CD4-positive, CD25-positive, alpha-beta regulatory T cell (primary cell): ENCODE measurements at regions not wholly inside any gene's neighbourhood (a gene's known extent, or its start where the extent isn't known, plus 50 kb on each side); places are given as distances from the start of the nearest gene placed in this dataset.

Experiments used
- ATAC-seq, 2 donors: fragments of 150-1000 bp; cut with Tn5 transposase; one replicate each; pipeline ENCODE4 v1.10.0; 2021; ENCODE audit warnings: low read depth in 2 of 2, moderate number of reproducible peaks in 2 of 2, moderate library complexity in 1 of 2
- DNase-seq, 3 donors: peaks; one replicate each; pipeline versions ENCODE4 v3.0.0 to v3.0.0-alpha.2; 2012 to 2022; ENCODE audit warnings: mixed read lengths in 1 of 3
- H3K27ac ChIP-seq: one replicate; pipeline ENCODE4 v1.7.0; 2013; ENCODE audit warnings: mild to moderate bottlenecking, low read length; ENCODE audit not compliant: insufficient read depth, poor library complexity, severe bottlenecking
- H3K27me3 ChIP-seq: one replicate; pipeline ENCODE4 v1.7.0; 2013; ENCODE audit warnings: low read length; ENCODE audit not compliant: control insufficient read depth, insufficient read depth
- H3K36me3 ChIP-seq: one replicate; pipeline ENCODE4 v1.7.0; 2013; ENCODE audit warnings: mild to moderate bottlenecking, low read length, moderate library complexity; ENCODE audit not compliant: control insufficient read depth, insufficient read depth
- H3K4me1 ChIP-seq: 2 replicates; pipeline ENCODE4 v1.7.0; 2013; ENCODE audit warnings: mild to moderate bottlenecking, low read length; ENCODE audit not compliant: insufficient read depth, control insufficient read depth, poor library complexity, severe bottlenecking
- H3K4me3 ChIP-seq: one replicate; pipeline ENCODE4 v1.7.0; 2013; ENCODE audit warnings: low read depth, mild to moderate bottlenecking, low read length, moderate library complexity
- H3K9me3 ChIP-seq, 2 experiments: 1 replicate in 1 of 2; 2 replicates in 1 of 2; pipeline ENCODE4 v1.7.0; 2013; ENCODE audit warnings: low read length in 2 of 2, mild to moderate bottlenecking in 1 of 2, moderate library complexity in 1 of 2; ENCODE audit not compliant: control insufficient read depth in 2 of 2
- H3K27ac Mint-ChIP-seq, 3 donors: one replicate each; pipeline ENCODE4 v1.8.0; 2020 to 2022; ENCODE audit warnings: mild to moderate bottlenecking in 3 of 3, mixed read lengths in 3 of 3, moderate library complexity in 2 of 3
- H3K27me3 Mint-ChIP-seq: one replicate; pipeline ENCODE4 v1.8.0; 2022; ENCODE audit warnings: mild to moderate bottlenecking, mixed read lengths
- H3K36me3 Mint-ChIP-seq: one replicate; pipeline ENCODE4 v1.8.0; 2020; ENCODE audit warnings: mixed read lengths
- H3K4me1 Mint-ChIP-seq, 4 donors: one replicate each; pipeline ENCODE4 v1.8.0; 2020 to 2022; ENCODE audit warnings: mixed read lengths in 4 of 4, mild to moderate bottlenecking in 1 of 4
- H3K4me3 Mint-ChIP-seq, 4 donors: one replicate each; pipeline ENCODE4 v1.8.0; 2020 to 2022; ENCODE audit warnings: mild to moderate bottlenecking in 4 of 4, mixed read lengths in 4 of 4, moderate library complexity in 3 of 4
- H3K9me3 Mint-ChIP-seq, 7 donors: one replicate each; pipeline ENCODE4 v1.8.0; 2020 to 2022; ENCODE audit warnings: mixed read lengths in 7 of 7, mild to moderate bottlenecking in 3 of 7, moderate library complexity in 2 of 7

DNA sequence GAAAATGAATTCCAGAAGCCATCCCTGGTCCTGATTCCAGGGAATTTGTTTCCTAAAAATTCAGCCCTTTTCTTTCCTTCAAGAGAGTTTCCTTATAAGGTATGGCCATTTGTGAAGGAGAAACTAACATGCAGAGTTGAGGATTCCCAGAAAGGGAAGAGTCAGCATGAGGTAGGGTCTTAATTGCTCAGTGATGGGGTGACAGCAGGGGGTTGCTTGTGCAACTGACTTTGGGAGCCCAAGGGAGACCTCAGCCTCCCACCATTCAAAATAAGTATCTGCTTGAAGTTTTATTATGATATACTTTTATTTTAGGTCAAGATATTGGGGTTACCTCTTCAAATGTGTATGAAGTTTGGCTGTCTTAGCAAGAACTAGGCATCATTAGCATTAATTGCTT is 74.9 kb upstream of the CELF4 start:
- no peak for ATAC-seq
- Mint-ChIP-seq H3K9me3 (peaks cover 0 to 15% (median 9%) of the 10 kb centered on the region in 7 donors), H3K27ac (no peak overlapping the region), H3K4me1 (no peaks in the 10 kb centered on the region), H3K4me3 (no peak overlapping the region), H3K27me3 (no peaks in the 10 kb centered on the region), H3K36me3 (no peaks in the 10 kb centered on the region)
- Histone ChIP-seq H3K27ac (no peak overlapping the region), H3K9me3 (peaks cover 0 to 9% of the 10 kb centered on the region in 2 experiments), H3K4me3 (no peak overlapping the region), H3K27me3 (no peaks in the 10 kb centered on the region), H3K4me1 (no peaks in the 10 kb centered on the region), H3K36me3 (no peaks in the 10 kb centered on the region)
- DNase-seq = no peak

- H3K9me3 Mint-ChIP-seq = peaks cover 0 to 11% (median 9%) of the 10 kb centered on the region in 7 donors
- Histone ChIP-seq H3K27me3 (no peaks in the 10 kb centered on the region), H3K27ac (no peak overlapping the region), H3K36me3 (no peaks in the 10 kb centered on the region), H3K4me3 (no peak overlapping the region), H3K9me3 (peaks cover 0 to 9% of the 10 kb centered on the region in 2 experiments), H3K4me1 (no peaks in the 10 kb centered on the region)
- no peaks in the 10 kb centered on the region for H3K36me3 Mint-ChIP-seq
- H3K4me3 Mint-ChIP-seq = no peak overlapping the region
- no peak for ATAC-seq
- H3K27me3 Mint-ChIP-seq = no peaks in the 10 kb centered on the region
- DNase-seq = no peak
- H3K4me1 Mint-ChIP-seq = no peaks in the 10 kb centered on the region
- H3K27ac Mint-ChIP-seq = no peak overlapping the region
These were observed 74.2 kb upstream of the CELF4 start for GRCh38 chr18:37639846-37640245.

DNA sequence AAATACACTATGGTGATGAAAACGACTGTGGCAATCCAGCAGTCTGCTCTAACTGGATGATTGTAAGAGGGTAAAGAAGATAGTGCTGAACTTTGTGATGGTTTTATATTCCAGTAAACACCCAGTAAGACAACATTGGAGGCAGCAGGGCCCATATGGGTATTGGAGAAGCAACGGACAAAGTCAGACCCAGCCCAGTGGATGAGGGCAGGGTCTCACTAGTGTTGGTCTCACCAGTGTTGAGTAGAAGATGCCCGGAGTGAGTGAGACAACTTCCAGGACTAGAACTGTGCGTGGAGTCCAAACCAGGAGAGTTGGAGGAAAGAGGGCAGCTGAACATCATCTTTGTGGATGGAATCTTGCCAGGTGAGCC is 71.9 kb upstream of the CELF4 start:
- Mint-ChIP-seq H3K27me3 (no peaks in the 10 kb centered on the region), H3K4me1 (no peaks in the 10 kb centered on the region), H3K36me3 (no peaks in the 10 kb centered on the region), H3K9me3 (peaks cover 0 to 8% (median 0%) of the 10 kb centered on the region in 7 donors), H3K27ac (no peak overlapping the region), H3K4me3 (no peak overlapping the region)
- no peaks in the 10 kb centered on the region for H3K27me3 ChIP-seq
- DNase-seq (no peak), ATAC-seq (no peak)
- H3K36me3 ChIP-seq = no peaks in the 10 kb centered on the region
- no peaks in the 10 kb centered on the region for H3K4me1 ChIP-seq
- H3K9me3 ChIP-seq = no peaks in the 10 kb centered on the region
- H3K27ac ChIP-seq = no peak overlapping the region
- H3K4me3 ChIP-seq = no peak overlapping the region

- DNase-seq (no peak), ATAC-seq (no peak)
- H3K27me3 Mint-ChIP-seq = no peaks in the 10 kb centered on the region
- H3K9me3 Mint-ChIP-seq = peaks cover 0 to 8% (median 0%) of the 10 kb centered on the region in 7 donors
- no peak overlapping the region for H3K27ac Mint-ChIP-seq
- no peaks in the 10 kb centered on the region for H3K4me1 Mint-ChIP-seq
- Histone ChIP-seq H3K9me3 (no peaks in the 10 kb centered on the region), H3K27ac (no peak overlapping the region), H3K36me3 (no peaks in the 10 kb centered on the region), H3K27me3 (no peaks in the 10 kb centered on the region), H3K4me3 (no peak overlapping the region), H3K4me1 (no peaks in the 10 kb centered on the region)
- H3K4me3 Mint-ChIP-seq = no peak overlapping the region
- no peaks in the 10 kb centered on the region for H3K36me3 Mint-ChIP-seq
These were observed 71.4 kb upstream of the CELF4 start for GRCh38 chr18:37636831-37637477.

DNA sequence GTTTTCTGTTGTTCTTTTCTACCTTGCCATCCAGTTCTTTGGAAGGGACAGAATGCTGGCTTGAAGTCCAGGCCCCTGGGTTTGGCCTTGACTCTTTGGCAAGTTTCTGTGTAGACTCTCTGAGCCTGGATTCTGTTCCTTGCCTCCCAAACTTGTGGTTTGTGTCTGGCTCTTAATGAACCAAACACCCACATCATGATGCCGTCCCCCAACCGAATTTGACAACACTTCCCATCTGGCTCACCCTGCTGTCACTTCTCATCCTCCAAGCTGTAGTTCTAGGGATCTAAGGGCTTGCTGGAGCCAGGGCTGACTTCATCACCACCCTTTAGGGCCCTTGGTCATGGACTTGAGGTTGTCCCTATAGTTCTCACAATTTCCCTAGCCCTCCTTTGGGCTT is 68.9 kb upstream of the CELF4 start:
- Histone ChIP-seq H3K9me3 (no peaks in the 10 kb centered on the region), H3K36me3 (no peaks in the 10 kb centered on the region), H3K4me1 (no peaks in the 10 kb centered on the region), H3K27ac (no peak overlapping the region), H3K27me3 (no peaks in the 10 kb centered on the region), H3K4me3 (no peak overlapping the region)
- H3K9me3 Mint-ChIP-seq = peaks cover 0 to 6% (median 0%) of the 10 kb centered on the region in 7 donors
- H3K27ac Mint-ChIP-seq = no peak overlapping the region
- no peak for DNase-seq
- H3K27me3 Mint-ChIP-seq = no peaks in the 10 kb centered on the region
- H3K4me3 Mint-ChIP-seq = no peak overlapping the region
- no peak for ATAC-seq
- H3K36me3 Mint-ChIP-seq = no peaks in the 10 kb centered on the region
- H3K4me1 Mint-ChIP-seq = no peaks in the 10 kb centered on the region

DNA sequence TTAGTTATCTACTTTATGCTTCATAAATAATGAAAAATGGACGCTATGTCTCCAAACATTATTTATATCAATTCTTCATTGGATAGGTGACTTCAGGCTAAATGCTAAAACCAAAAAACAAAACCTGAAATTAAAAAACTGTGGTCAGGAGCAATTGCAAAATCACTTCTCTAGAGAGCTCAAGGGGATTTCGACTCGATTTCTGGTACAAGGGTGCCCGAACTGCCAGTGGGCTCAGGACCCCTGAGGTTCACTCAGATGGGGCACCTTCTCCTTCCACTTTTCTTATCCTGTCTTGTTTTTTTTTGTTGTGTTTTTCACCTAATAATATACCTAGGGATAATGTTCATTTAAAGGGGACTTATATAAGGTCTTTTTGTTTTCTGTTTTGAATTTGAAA is 65.8 kb upstream of the CELF4 start:
- no peak for DNase-seq
- Mint-ChIP-seq H3K27me3 (no peaks in the 10 kb centered on the region), H3K36me3 (no peaks in the 10 kb centered on the region), H3K4me3 (no peak overlapping the region), H3K4me1 (no peaks in the 10 kb centered on the region), H3K9me3 (peaks cover 0 to 4% (median 0%) of the 10 kb centered on the region in 7 donors), H3K27ac (no peak overlapping the region)
- Histone ChIP-seq H3K36me3 (no peaks in the 10 kb centered on the region), H3K27ac (no peak overlapping the region), H3K4me3 (no peak overlapping the region), H3K9me3 (no peaks in the 10 kb centered on the region), H3K27me3 (no peaks in the 10 kb centered on the region), H3K4me1 (no peaks in the 10 kb centered on the region)
- ATAC-seq = no peak

- Mint-ChIP-seq H3K27me3 (no peaks in the 10 kb centered on the region), H3K36me3 (no peaks in the 10 kb centered on the region), H3K4me3 (no peak overlapping the region), H3K9me3 (peaks cover 0 to 4% (median 0%) of the 10 kb centered on the region in 7 donors), H3K27ac (no peak overlapping the region), H3K4me1 (no peaks in the 10 kb centered on the region)
- ATAC-seq (no peak), DNase-seq (no peak)
- Histone ChIP-seq H3K9me3 (no peaks in the 10 kb centered on the region), H3K27ac (no peak overlapping the region), H3K4me3 (no peak overlapping the region), H3K36me3 (no peaks in the 10 kb centered on the region), H3K4me1 (no peaks in the 10 kb centered on the region), H3K27me3 (no peaks in the 10 kb centered on the region)
These were observed 64.7 kb upstream of the CELF4 start for GRCh38 chr18:37630334-37630733.

DNA sequence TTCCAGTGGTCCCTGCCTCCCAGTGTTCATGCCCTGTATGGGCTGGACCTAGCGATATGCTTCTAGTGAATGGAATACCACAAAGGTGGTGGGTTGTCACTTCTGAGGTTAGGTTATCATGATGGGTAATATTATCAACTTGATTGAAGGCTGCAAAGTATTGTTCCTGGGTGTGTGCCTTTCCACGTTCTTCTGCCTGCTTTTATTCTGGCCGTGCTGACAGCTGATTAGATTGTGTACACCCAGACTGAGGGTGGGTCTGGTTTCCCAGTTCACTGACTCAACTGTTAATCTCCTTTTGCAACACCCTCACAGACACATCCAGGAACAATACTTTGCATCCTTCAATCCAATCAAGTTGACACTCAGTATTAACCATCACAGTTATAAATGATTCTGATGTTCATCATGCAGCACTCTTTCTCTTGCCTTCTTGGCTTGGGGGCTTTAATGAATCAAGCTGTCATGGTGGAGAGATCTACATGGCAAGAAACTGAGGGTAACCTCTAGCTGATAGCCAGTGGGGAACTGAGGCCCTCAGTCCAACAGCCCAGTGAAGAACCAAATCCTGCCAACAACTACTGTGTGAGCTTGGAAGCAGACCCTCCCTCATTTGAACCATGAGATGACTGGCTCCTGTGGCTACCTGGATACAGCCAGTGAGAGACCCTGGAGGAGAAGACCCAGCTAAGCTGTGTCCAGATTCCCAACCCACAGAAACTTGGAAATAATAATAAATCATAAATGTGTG is 63.0 kb upstream of the CELF4 start:
- Mint-ChIP-seq H3K4me1 (no peaks in the 10 kb centered on the region), H3K36me3 (no peaks in the 10 kb centered on the region), H3K4me3 (no peak overlapping the region), H3K27ac (no peak overlapping the region), H3K9me3 (peaks cover 0 to 3% (median 0%) of the 10 kb centered on the region in 7 donors), H3K27me3 (no peaks in the 10 kb centered on the region)
- H3K4me1 ChIP-seq = no peaks in the 10 kb centered on the region
- no peaks in the 10 kb centered on the region for H3K27me3 ChIP-seq
- DNase-seq = no peak
- H3K27ac ChIP-seq = no peak overlapping the region
- ATAC-seq = no peak
- H3K4me3 ChIP-seq = no peak overlapping the region
- no peaks in the 10 kb centered on the region for H3K36me3 ChIP-seq
- no peaks in the 10 kb centered on the region for H3K9me3 ChIP-seq
